Calu3 (cell line): ENCODE measurements at regions not wholly inside any gene's neighbourhood (a gene's known extent, or its start where the extent isn't known, plus 50 kb on each side); places are given as distances from the start of the nearest gene placed in this dataset.

Experiments
- BruUV-seq: library from RNA; stranded (reverse); fragments of 400-500 nt; replicated peaks from 2 replicates; lab custom pipeline; 2021; lab: Mats Ljungman, UMichigan
- CTCF ChIA-PET: fragments of 300-600 bp; sonication (Branson Sonifier 250); formaldehyde crosslinking; loops from one replicate; lab custom pipeline; 2022; ENCODE audit warnings: antibody characterized with exemption; lab: Charles Lee
- DNase-seq: peaks from one replicate; pipeline ENCODE4 v3.0.0; 2022
- H3K27ac Mint-ChIP-seq: one replicate; pipeline ENCODE4 v1.8.0; 2022; ENCODE audit warnings: mixed read lengths; ENCODE audit not compliant: unreplicated experiment
- H3K27me3 Mint-ChIP-seq: one replicate; pipeline ENCODE4 v1.8.0; 2022; ENCODE audit warnings: mixed read lengths; ENCODE audit not compliant: unreplicated experiment
- H3K36me3 Mint-ChIP-seq: one replicate; pipeline ENCODE4 v1.8.0; 2022; ENCODE audit warnings: mild to moderate bottlenecking, moderate library complexity, mixed read lengths; ENCODE audit not compliant: insufficient read depth, unreplicated experiment
- H3K4me1 Mint-ChIP-seq: one replicate; pipeline ENCODE4 v1.8.0; 2022; ENCODE audit warnings: mild to moderate bottlenecking, low read depth, mixed read lengths; ENCODE audit not compliant: unreplicated experiment
- H3K4me3 Mint-ChIP-seq: one replicate; pipeline ENCODE4 v1.8.0; 2022; ENCODE audit warnings: mild to moderate bottlenecking, low read depth, moderate library complexity, mixed read lengths; ENCODE audit not compliant: unreplicated experiment
- H3K9me3 Mint-ChIP-seq: one replicate; pipeline ENCODE4 v1.8.0; 2022; ENCODE audit warnings: low read depth, mixed read lengths; ENCODE audit not compliant: unreplicated experiment
- intact Hi-C: fragments of 100-400 bp; cut with micrococcal nuclease; formaldehyde crosslinking; loops from one replicate; pipeline ENCODE4 v1.10.0; 2022; ENCODE audit not compliant: unreplicated experiment
- TF ChIP-seq, protein P1 (sequence below): fragments of 200-600 bp; IDR thresholded peaks from one replicate; pipeline ENCODE4 v1.8.0; 2022; ENCODE audit warnings: antibody characterized with exemption; ENCODE audit not compliant: unreplicated experiment

GRCh38 chr1:234973426-234974250 lies 155.0 kb downstream of the TOMM20 start:
- Mint-ChIP-seq H3K27me3 (no peaks in the 10 kb centered on the region), H3K4me1 (peaks cover 67% of the 10 kb centered on the region), H3K27ac (no peak overlapping the region), H3K9me3 (peaks cover 2% of the 10 kb centered on the region), H3K36me3 (peaks cover 9% of the 10 kb centered on the region), H3K4me3 (no peak overlapping the region)
- TF ChIP-seq, protein P1, sequence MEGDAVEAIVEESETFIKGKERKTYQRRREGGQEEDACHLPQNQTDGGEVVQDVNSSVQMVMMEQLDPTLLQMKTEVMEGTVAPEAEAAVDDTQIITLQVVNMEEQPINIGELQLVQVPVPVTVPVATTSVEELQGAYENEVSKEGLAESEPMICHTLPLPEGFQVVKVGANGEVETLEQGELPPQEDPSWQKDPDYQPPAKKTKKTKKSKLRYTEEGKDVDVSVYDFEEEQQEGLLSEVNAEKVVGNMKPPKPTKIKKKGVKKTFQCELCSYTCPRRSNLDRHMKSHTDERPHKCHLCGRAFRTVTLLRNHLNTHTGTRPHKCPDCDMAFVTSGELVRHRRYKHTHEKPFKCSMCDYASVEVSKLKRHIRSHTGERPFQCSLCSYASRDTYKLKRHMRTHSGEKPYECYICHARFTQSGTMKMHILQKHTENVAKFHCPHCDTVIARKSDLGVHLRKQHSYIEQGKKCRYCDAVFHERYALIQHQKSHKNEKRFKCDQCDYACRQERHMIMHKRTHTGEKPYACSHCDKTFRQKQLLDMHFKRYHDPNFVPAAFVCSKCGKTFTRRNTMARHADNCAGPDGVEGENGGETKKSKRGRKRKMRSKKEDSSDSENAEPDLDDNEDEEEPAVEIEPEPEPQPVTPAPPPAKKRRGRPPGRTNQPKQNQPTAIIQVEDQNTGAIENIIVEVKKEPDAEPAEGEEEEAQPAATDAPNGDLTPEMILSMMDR = no peak
- no peak for DNase-seq
- intact Hi-C loops = no loop called here
- no TSS peak for BruUV-seq
- CTCF ChIA-PET = interaction anchor here (0.8 to 2.5 kb wide), 4 partner anchors 10 to 100 kb away, joined by 3 to 13 read pairs (median 4); no protein-coding TSS in a partner anchor

- no peak overlapping the region for H3K4me3 Mint-ChIP-seq
- no peaks in the 10 kb centered on the region for H3K27me3 Mint-ChIP-seq
- H3K4me1 Mint-ChIP-seq = peaks cover 56% of the 10 kb centered on the region
- TF ChIP-seq, protein P1 = no peak
- intact Hi-C loops = no loop called here
- H3K36me3 Mint-ChIP-seq = peaks cover under 1% of the 10 kb centered on the region
- no peak for DNase-seq
- H3K27ac Mint-ChIP-seq = no peak overlapping the region
- H3K9me3 Mint-ChIP-seq = peaks cover 2% of the 10 kb centered on the region
- no TSS peak for BruUV-seq
- CTCF ChIA-PET = interaction anchor here (1.2 kb wide), 1 partner anchor 101 kb away, joined by 3 read pairs; no protein-coding TSS in a partner anchor
These were observed 156.0 kb downstream of the TOMM20 start for GRCh38 chr1:234972411-234973191.

DNA sequence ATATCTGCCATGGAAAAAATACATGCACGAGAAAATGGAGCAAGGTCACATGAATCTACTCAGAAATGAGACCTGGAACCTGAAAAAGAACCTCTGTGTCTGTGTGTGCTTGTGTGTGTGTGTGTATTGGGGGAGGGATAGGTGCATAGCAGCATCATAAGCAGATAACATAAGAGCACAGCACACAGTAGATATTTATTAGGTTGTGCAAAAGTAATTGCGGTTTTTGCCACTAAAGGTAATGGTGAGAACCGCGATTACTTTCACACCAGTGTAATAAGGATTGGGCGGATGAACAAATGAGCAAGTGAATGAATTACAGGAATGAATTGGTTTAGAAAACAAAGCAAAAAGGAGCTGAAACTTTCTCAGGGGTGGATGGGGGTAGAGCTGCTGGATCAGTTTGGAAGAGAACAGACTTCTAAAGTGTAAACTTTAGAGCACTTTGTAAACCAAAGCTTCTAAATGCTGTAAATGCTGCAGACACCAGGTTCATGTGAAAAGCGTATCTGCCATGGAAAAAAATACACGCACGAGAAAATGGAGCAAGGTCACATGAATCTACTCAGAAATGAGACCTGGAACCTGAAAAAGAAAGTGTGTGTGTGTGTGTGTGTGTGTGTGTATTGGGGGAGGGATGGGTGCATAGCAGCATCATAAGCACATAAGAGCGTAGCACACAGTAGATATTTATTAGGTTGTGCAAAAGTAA lies 156.9 kb downstream of the TOMM20 start:
- no TSS peak for BruUV-seq
- no peaks in the 10 kb centered on the region for H3K27me3 Mint-ChIP-seq
- H3K4me1 Mint-ChIP-seq = peaks cover 53% of the 10 kb centered on the region
- intact Hi-C loops = no loop called here
- peaks cover 2% of the 10 kb centered on the region for H3K9me3 Mint-ChIP-seq
- CTCF ChIA-PET = no interaction called here
- H3K4me3 Mint-ChIP-seq = no peak overlapping the region
- no peak overlapping the region for H3K27ac Mint-ChIP-seq
- TF ChIP-seq, protein P1 = no peak
- H3K36me3 Mint-ChIP-seq = no peaks in the 10 kb centered on the region
- DNase-seq = no peak
